Cardiac muscle cell (in vitro differentiated cells and primary cell): ENCODE measurements at regions not wholly inside any gene's neighbourhood (a gene's known extent, or its start where the extent isn't known, plus 50 kb on each side); places are given as distances from the start of the nearest gene placed in this dataset.

Source experiments
- DNase-seq, 2 donors: peaks; one replicate each; pipeline versions ENCODE4 v3.0.0 to v3.0.0-alpha.2; 2010 to 2017; ENCODE audit warnings: low read depth in 1 of 2, low spot score in 1 of 2
- H3K27ac ChIP-seq: fragments of 200-600 bp; sonication (generic); 2 replicates; pipeline ENCODE4 v1.5.1; 2016
- H3K27me3 ChIP-seq: fragments of 200-600 bp; sonication (generic); 2 replicates; pipeline ENCODE4 v1.6.0; 2016; ENCODE audit warnings: control low read depth
- H3K36me3 ChIP-seq: fragments of 200-600 bp; sonication (generic); 2 replicates; pipeline ENCODE4 v1.5.1; 2016; ENCODE audit warnings: control low read depth
- H3K4me1 ChIP-seq: fragments of 200-600 bp; sonication (generic); 2 replicates; pipeline ENCODE4 v1.8.1; 2017; ENCODE audit warnings: low read depth, mild to moderate bottlenecking, mixed run types
- H3K4me3 ChIP-seq: fragments of 200-600 bp; sonication (generic); 2 replicates; pipeline ENCODE4 v1.5.1; 2016; ENCODE audit warnings: mild to moderate bottlenecking
- H3K9me3 ChIP-seq: fragments of 200-600 bp; sonication (generic); 2 replicates; pipeline ENCODE4 v1.5.1; 2017; ENCODE audit warnings: low read depth, mild to moderate bottlenecking, control low read depth
- CTCF ChIP-seq: IDR thresholded peaks from 2 replicates; pipeline ENCODE4 v1.5.1; 2012; ENCODE audit warnings: low read depth, mild to moderate bottlenecking, low read length

GRCh38 chr1:221907166-221907932 lies 165.5 kb upstream of the DUSP10 start:
- no peaks in the 10 kb centered on the region for H3K4me1 ChIP-seq
- H3K27ac ChIP-seq = no peak overlapping the region
- DNase-seq = no peak
- H3K27me3 ChIP-seq = no peaks in the 10 kb centered on the region
- H3K9me3 ChIP-seq = no peaks in the 10 kb centered on the region
- H3K36me3 ChIP-seq = no peaks in the 10 kb centered on the region
- TF ChIP-seq CTCF = no peak
- no peak overlapping the region for H3K4me3 ChIP-seq

- Histone ChIP-seq H3K4me3 (no peak overlapping the region), H3K4me1 (no peaks in the 10 kb centered on the region), H3K9me3 (no peaks in the 10 kb centered on the region), H3K27me3 (no peaks in the 10 kb centered on the region), H3K27ac (no peak overlapping the region), H3K36me3 (no peaks in the 10 kb centered on the region)
- DNase-seq = no peak
- no peak for TF ChIP-seq CTCF
These were observed 163.9 kb upstream of the DUSP10 start for GRCh38 chr1:221905802-221906201.

GRCh38 chr1:221904319-221904718 lies 162.4 kb upstream of the DUSP10 start:
- H3K4me3 ChIP-seq = no peak overlapping the region
- H3K36me3 ChIP-seq = no peaks in the 10 kb centered on the region
- H3K4me1 ChIP-seq = no peaks in the 10 kb centered on the region
- no peak for TF ChIP-seq CTCF
- no peak for DNase-seq
- H3K27me3 ChIP-seq = no peaks in the 10 kb centered on the region
- H3K9me3 ChIP-seq = no peaks in the 10 kb centered on the region
- H3K27ac ChIP-seq = no peak overlapping the region

GRCh38 chr1:221903594-221903993 lies 161.7 kb upstream of the DUSP10 start:
- H3K4me3 ChIP-seq = no peak overlapping the region
- TF ChIP-seq CTCF = no peak
- H3K4me1 ChIP-seq = no peaks in the 10 kb centered on the region
- H3K27ac ChIP-seq = no peak overlapping the region
- DNase-seq = no peak
- H3K9me3 ChIP-seq = no peaks in the 10 kb centered on the region
- no peaks in the 10 kb centered on the region for H3K36me3 ChIP-seq
- H3K27me3 ChIP-seq = no peaks in the 10 kb centered on the region

GRCh38 chr1:221902961-221903360 lies 161.1 kb upstream of the DUSP10 start:
- H3K27ac ChIP-seq = no peak overlapping the region
- DNase-seq = no peak
- no peak for TF ChIP-seq CTCF
- H3K36me3 ChIP-seq = no peaks in the 10 kb centered on the region
- H3K4me3 ChIP-seq = no peak overlapping the region
- H3K9me3 ChIP-seq = no peaks in the 10 kb centered on the region
- H3K27me3 ChIP-seq = no peaks in the 10 kb centered on the region
- no peaks in the 10 kb centered on the region for H3K4me1 ChIP-seq

GRCh38 chr1:221900678-221901077 lies 158.8 kb upstream of the DUSP10 start:
- Histone ChIP-seq H3K36me3 (no peaks in the 10 kb centered on the region), H3K27ac (no peak overlapping the region), H3K4me3 (no peak overlapping the region), H3K9me3 (no peaks in the 10 kb centered on the region), H3K4me1 (no peaks in the 10 kb centered on the region), H3K27me3 (no peaks in the 10 kb centered on the region)
- no peak for DNase-seq
- TF ChIP-seq CTCF = no peak
